ENCODE measurements at regions not wholly inside any gene's neighbourhood (a gene's known extent, or its start where the extent isn't known, plus 50 kb on each side); places are given as distances from the start of the nearest gene placed in this dataset.

- TF ChIP-seq EZH2 (IDR thresholded peaks at IDR 0.05) (no peak), EZH2phosphoT487 (IDR thresholded peaks at IDR 0.05) (no peak)
- TF ChIP-seq, protein P1, sequence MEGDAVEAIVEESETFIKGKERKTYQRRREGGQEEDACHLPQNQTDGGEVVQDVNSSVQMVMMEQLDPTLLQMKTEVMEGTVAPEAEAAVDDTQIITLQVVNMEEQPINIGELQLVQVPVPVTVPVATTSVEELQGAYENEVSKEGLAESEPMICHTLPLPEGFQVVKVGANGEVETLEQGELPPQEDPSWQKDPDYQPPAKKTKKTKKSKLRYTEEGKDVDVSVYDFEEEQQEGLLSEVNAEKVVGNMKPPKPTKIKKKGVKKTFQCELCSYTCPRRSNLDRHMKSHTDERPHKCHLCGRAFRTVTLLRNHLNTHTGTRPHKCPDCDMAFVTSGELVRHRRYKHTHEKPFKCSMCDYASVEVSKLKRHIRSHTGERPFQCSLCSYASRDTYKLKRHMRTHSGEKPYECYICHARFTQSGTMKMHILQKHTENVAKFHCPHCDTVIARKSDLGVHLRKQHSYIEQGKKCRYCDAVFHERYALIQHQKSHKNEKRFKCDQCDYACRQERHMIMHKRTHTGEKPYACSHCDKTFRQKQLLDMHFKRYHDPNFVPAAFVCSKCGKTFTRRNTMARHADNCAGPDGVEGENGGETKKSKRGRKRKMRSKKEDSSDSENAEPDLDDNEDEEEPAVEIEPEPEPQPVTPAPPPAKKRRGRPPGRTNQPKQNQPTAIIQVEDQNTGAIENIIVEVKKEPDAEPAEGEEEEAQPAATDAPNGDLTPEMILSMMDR (IDR thresholded peaks at IDR 0.05): peak; percentile 43
- Histone ChIP-seq H3K27ac (no peak overlapping the region), H3K9me3 (ENCODE audit: low read depth) (no peaks in the 10 kb centered on the region), H3K4me1 (no peaks in the 10 kb centered on the region), H3K79me2 (ENCODE audit: low read depth) (no peaks in the 10 kb centered on the region), H3K36me3 (no peaks in the 10 kb centered on the region), H3F3A (ENCODE audit: low read depth) (no peaks in the 10 kb centered on the region), H3K9ac (no peak overlapping the region), H4K20me1 (ENCODE audit: low read depth) (no peaks in the 10 kb centered on the region), H3K27me3 (no peaks in the 10 kb centered on the region), H2AFZ (replicated peaks) (no peak overlapping the region), H3K4me3 (no peak overlapping the region), H3K4me2 (no peak overlapping the region)
- Mint-ChIP-seq H3K4me1 (no peaks in the 10 kb centered on the region), H3K27me3 (ENCODE audit: insufficient read depth, low read depth) (peaks cover 2% of the 10 kb centered on the region), H3K9me3 (peaks cover 19% of the 10 kb centered on the region), H3K27ac (no peak overlapping the region), H3K36me3 (peaks cover 3% of the 10 kb centered on the region), H3K4me3 (no peak overlapping the region)
- DNase-seq (ENCODE audit: low spot score): peak; percentile 31
Observed at GRCh38 chr4:114417214-114417613, 181.4 kb upstream of the UGT8 start.

GRCh38 chr4:114420069-114420468 is 178.5 kb upstream of the UGT8 start:
- peaks cover 2% of the 10 kb centered on the region for H3K27me3 Mint-ChIP-seq (ENCODE audit: insufficient read depth, low read depth)
- no peaks in the 10 kb centered on the region for H3F3A ChIP-seq (ENCODE audit: low read depth)
- H3K9me3 ChIP-seq (ENCODE audit: low read depth): no peaks in the 10 kb centered on the region
- H3K27ac ChIP-seq: no peak overlapping the region
- H3K36me3 Mint-ChIP-seq: no peaks in the 10 kb centered on the region
- peaks cover 12% of the 10 kb centered on the region for H3K9me3 Mint-ChIP-seq
- H3K9ac ChIP-seq: no peak overlapping the region
- no peaks in the 10 kb centered on the region for H3K36me3 ChIP-seq
- no peak overlapping the region for H3K4me3 Mint-ChIP-seq
- no peak for TF ChIP-seq EZH2 (IDR thresholded peaks at IDR 0.05)
- no peak overlapping the region for H2AFZ ChIP-seq (replicated peaks)
- no peaks in the 10 kb centered on the region for H3K27me3 ChIP-seq
- H3K4me3 ChIP-seq: no peak overlapping the region
- H3K4me1 ChIP-seq: no peaks in the 10 kb centered on the region
- no peaks in the 10 kb centered on the region for H3K4me1 Mint-ChIP-seq
- no peak for DNase-seq (ENCODE audit: low spot score)
- H3K79me2 ChIP-seq (ENCODE audit: low read depth): no peaks in the 10 kb centered on the region
- no peak overlapping the region for H3K27ac Mint-ChIP-seq
- no peak overlapping the region for H3K4me2 ChIP-seq
- H4K20me1 ChIP-seq (ENCODE audit: low read depth): no peaks in the 10 kb centered on the region

DNA sequence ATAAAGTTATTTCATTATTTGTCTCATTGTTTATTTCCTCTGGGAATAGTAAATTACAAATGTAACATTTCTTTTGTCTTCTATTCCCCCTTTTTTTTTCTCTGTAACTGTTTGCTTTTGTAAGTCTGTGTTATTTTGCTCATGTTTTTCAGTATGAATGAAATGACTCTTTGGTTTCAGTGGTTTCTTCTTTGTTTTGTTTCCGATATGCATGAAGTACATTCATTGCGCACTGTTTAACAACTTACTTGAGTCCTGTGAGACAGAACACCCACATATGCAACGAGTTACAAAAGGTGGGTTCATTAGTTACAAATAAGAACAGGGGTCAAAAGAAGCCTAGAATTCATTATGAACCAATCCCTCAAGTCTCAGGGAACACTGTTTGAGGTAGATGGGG is 175.0 kb upstream of the UGT8 start:
- Mint-ChIP-seq H3K36me3 (no peaks in the 10 kb centered on the region), H3K9me3 (peaks cover 17% of the 10 kb centered on the region), H3K27ac (no peak overlapping the region), H3K27me3 (ENCODE audit: insufficient read depth, low read depth) (no peaks in the 10 kb centered on the region), H3K4me1 (no peaks in the 10 kb centered on the region), H3K4me3 (no peak overlapping the region)
- H3K4me2 ChIP-seq: no peak overlapping the region
- H3K9ac ChIP-seq: no peak overlapping the region
- no peak overlapping the region for H3K27ac ChIP-seq
- no peaks in the 10 kb centered on the region for H3K4me1 ChIP-seq
- DNase-seq (ENCODE audit: low spot score): no peak
- H3K27me3 ChIP-seq: no peaks in the 10 kb centered on the region
- H2AFZ ChIP-seq (replicated peaks): no peak overlapping the region
- H4K20me1 ChIP-seq (ENCODE audit: low read depth): no peaks in the 10 kb centered on the region
- H3K79me2 ChIP-seq (ENCODE audit: low read depth): no peaks in the 10 kb centered on the region
- TF ChIP-seq EZH2phosphoT487 (IDR thresholded peaks at IDR 0.05): no peak
- TF ChIP-seq, protein P1 (IDR thresholded peaks at IDR 0.05): no peak
- TF ChIP-seq EZH2 (IDR thresholded peaks at IDR 0.05): no peak
- H3F3A ChIP-seq (ENCODE audit: low read depth): no peaks in the 10 kb centered on the region
- H3K9me3 ChIP-seq (ENCODE audit: low read depth): no peaks in the 10 kb centered on the region
- H3K36me3 ChIP-seq: no peaks in the 10 kb centered on the region
- H3K4me3 ChIP-seq: no peak overlapping the region

- TF ChIP-seq, protein P1 (IDR thresholded peaks at IDR 0.05): no peak
- TF ChIP-seq EZH2phosphoT487 (IDR thresholded peaks at IDR 0.05) (no peak), EZH2 (IDR thresholded peaks at IDR 0.05) (no peak)
- H3K9me3 ChIP-seq (ENCODE audit: low read depth): no peaks in the 10 kb centered on the region
- no peaks in the 10 kb centered on the region for H3K36me3 Mint-ChIP-seq
- H3K4me1 ChIP-seq: no peaks in the 10 kb centered on the region
- H2AFZ ChIP-seq (replicated peaks): no peak overlapping the region
- H3K4me3 ChIP-seq: no peak overlapping the region
- H3K9me3 Mint-ChIP-seq: peaks cover 5% of the 10 kb centered on the region
- no peaks in the 10 kb centered on the region for H3K27me3 ChIP-seq
- H4K20me1 ChIP-seq (ENCODE audit: low read depth): no peaks in the 10 kb centered on the region
- no peak overlapping the region for H3K27ac Mint-ChIP-seq
- H3K36me3 ChIP-seq: no peaks in the 10 kb centered on the region
- H3K4me1 Mint-ChIP-seq: no peaks in the 10 kb centered on the region
- H3K79me2 ChIP-seq (ENCODE audit: low read depth): no peaks in the 10 kb centered on the region
- H3K4me2 ChIP-seq: no peak overlapping the region
- H3K4me3 Mint-ChIP-seq: no peak overlapping the region
- H3K27ac ChIP-seq: no peak overlapping the region
- no peak overlapping the region for H3K9ac ChIP-seq
- no peaks in the 10 kb centered on the region for H3F3A ChIP-seq (ENCODE audit: low read depth)
- no peak for DNase-seq (ENCODE audit: low spot score)
- H3K27me3 Mint-ChIP-seq (ENCODE audit: insufficient read depth, low read depth): peaks cover 3% of the 10 kb centered on the region
Observed at GRCh38 chr4:114435116-114435515, 163.5 kb upstream of the UGT8 start.
